Peyer's patch (tissue), 4 donors: ENCODE measurements at regions not wholly inside any gene's neighbourhood (a gene's known extent, or its start where the extent isn't known, plus 50 kb on each side); places are given as distances from the start of the nearest gene placed in this dataset.

Experiments
- CTCF ChIP-seq, 6 experiments: fragments of 450-650 bp in 4 of 6; fragments of 200-600 bp in 2 of 6; sonication (generic) in 1 of 6; IDR thresholded peaks; one replicate each; pipeline ENCODE4 v1.5.1; 2017 to 2019; ENCODE audit warnings: antibody characterized with exemption in 6 of 6, mild to moderate bottlenecking in 3 of 6, moderate library complexity in 1 of 6
- POLR2A ChIP-seq, 2 donors: fragments of 450-650 bp; IDR thresholded peaks; one replicate each; pipeline ENCODE4 v1.5.1; 2017; ENCODE audit warnings: antibody characterized with exemption in 2 of 2, mild to moderate bottlenecking in 2 of 2, moderate library complexity in 2 of 2

DNA sequence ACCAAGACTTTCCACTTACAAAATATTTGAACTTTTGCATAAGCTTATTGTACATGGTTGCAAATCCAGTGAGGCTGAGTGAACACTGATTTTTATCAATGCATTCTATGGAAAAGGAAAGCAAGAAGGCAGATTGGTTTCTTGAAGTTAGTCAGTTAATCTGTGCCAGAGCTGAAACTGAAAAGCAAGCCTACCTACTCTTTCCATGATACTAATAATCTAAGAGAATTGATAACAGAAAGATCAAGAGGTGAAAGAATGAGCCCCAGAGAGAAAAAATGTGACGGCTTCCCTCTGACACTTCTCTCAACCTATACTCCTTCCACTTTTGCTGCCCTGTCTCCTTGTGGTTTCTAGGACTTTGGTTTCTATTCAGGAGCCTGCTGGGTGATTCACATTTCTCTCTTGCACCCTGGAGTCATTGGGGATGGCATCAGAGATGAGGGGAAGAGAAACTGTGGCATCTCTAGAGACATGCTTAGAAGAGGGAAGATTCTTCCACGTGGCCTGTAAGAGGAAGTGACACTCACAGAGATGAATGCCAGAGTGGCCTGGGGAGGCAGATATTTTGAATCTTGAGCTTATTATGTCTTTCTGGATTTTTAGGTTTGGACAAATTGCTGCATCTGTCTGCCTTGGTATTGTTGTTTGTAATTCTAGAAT lies 158.6 kb upstream of the RIMS1 start:
- TF ChIP-seq CTCF (IDR thresholded peaks at IDR 0.05) (no peak), POLR2A (IDR thresholded peaks at IDR 0.05) (no peak)
